ENCODE measurements at regions not wholly inside any gene's neighbourhood (a gene's known extent, or its start where the extent isn't known, plus 50 kb on each side); places are given as distances from the start of the nearest gene placed in this dataset.

DNA sequence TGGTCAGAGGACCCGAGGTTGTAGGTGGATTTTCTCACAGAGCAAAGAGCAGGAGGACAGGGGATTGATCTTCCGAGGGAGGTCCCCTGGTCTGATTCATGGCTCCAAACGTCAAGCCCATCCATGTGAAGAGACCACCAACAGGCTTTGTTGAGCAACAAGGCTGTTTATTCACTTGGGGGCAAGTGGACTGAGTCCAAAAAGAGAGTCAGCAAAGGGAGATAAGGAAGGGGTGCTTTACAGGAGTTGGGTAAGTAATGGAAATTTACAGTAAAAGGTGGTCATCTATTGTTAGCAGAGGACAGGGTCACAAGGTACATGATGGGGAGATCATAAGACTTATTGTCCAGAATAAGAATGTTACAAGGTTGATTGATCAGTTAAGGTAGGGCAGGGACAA, 2285.8 kb downstream of the TP53TG3F start:
- POLR2A ChIA-PET: no interaction called here
- no peak overlapping the region for H3K4me3 Mint-ChIP-seq

DNA sequence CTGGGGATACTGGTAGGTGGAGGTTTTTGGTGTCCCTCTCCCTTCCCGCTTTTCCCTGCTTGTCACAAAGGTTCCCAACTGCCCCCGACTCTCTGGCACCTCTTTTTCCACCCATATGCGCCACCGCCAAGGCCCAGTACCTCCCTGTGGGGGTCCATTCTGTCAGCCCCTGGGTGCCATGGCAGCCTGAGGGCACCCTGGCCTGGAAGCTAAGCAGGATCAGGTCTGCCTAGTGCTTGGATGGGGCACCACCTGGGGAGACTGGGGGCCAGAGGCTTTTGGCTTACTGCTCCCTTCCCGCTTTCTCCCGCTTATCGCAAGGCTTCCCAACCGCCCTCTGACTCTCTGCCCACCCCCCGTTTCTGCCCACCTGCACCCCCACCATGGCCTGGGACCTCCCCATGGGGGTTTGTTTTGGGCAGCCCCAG, 2286.4 kb downstream of the TP53TG3F start:
- Mint-ChIP-seq H3K27me3 (ENCODE audit: low read depth) (peaks cover 22% of the 10 kb centered on the region), H3K27ac (no peak overlapping the region), H3K9me3 (peaks cover 53% of the 10 kb centered on the region), H3K4me1 (no peaks in the 10 kb centered on the region), H3K4me3 (no peak overlapping the region), H3K36me3 (peaks cover 56% of the 10 kb centered on the region)
- ChIA-PET CTCF (no interaction called here), POLR2A (no interaction called here)
- DNase-seq (ENCODE audit: low spot score) (no peak), ATAC-seq (no peak)
- no peak for TF ChIP-seq NFATC4 (CRISPR knock-in tag; IDR thresholded peaks at IDR 0.05)
- TF ChIP-seq, protein P1, sequence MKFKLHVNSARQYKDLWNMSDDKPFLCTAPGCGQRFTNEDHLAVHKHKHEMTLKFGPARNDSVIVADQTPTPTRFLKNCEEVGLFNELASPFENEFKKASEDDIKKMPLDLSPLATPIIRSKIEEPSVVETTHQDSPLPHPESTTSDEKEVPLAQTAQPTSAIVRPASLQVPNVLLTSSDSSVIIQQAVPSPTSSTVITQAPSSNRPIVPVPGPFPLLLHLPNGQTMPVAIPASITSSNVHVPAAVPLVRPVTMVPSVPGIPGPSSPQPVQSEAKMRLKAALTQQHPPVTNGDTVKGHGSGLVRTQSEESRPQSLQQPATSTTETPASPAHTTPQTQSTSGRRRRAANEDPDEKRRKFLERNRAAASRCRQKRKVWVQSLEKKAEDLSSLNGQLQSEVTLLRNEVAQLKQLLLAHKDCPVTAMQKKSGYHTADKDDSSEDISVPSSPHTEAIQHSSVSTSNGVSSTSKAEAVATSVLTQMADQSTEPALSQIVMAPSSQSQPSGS (CRISPR knock-in tag; IDR thresholded peaks at IDR 0.05; ENCODE audit: borderline replicate concordance, low read depth): no peak

More for the DNA sequence above, 2285.8 kb downstream of the TP53TG3F start:
- Mint-ChIP-seq H3K27me3 (ENCODE audit: low read depth) (peaks cover 25% of the 10 kb centered on the region), H3K4me1 (no peaks in the 10 kb centered on the region), H3K36me3 (peaks cover 62% of the 10 kb centered on the region), H3K27ac (no peak overlapping the region), H3K9me3 (peaks cover 60% of the 10 kb centered on the region)
- ATAC-seq (no peak), DNase-seq (ENCODE audit: low spot score) (no peak)
- TF ChIP-seq ZBTB21 (CRISPR knock-in tag; IDR thresholded peaks at IDR 0.05; ENCODE audit: borderline replicate concordance) (no peak), HMGA2 (CRISPR knock-in tag; IDR thresholded peaks at IDR 0.05) (no peak), FOXP1 (CRISPR knock-in tag; IDR thresholded peaks at IDR 0.05; ENCODE audit: borderline replicate concordance) (no peak)
- TF ChIP-seq, protein P2, sequence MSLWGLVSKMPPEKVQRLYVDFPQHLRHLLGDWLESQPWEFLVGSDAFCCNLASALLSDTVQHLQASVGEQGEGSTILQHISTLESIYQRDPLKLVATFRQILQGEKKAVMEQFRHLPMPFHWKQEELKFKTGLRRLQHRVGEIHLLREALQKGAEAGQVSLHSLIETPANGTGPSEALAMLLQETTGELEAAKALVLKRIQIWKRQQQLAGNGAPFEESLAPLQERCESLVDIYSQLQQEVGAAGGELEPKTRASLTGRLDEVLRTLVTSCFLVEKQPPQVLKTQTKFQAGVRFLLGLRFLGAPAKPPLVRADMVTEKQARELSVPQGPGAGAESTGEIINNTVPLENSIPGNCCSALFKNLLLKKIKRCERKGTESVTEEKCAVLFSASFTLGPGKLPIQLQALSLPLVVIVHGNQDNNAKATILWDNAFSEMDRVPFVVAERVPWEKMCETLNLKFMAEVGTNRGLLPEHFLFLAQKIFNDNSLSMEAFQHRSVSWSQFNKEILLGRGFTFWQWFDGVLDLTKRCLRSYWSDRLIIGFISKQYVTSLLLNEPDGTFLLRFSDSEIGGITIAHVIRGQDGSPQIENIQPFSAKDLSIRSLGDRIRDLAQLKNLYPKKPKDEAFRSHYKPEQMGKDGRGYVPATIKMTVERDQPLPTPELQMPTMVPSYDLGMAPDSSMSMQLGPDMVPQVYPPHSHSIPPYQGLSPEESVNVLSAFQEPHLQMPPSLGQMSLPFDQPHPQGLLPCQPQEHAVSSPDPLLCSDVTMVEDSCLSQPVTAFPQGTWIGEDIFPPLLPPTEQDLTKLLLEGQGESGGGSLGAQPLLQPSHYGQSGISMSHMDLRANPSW (CRISPR knock-in tag; conservative IDR thresholded peaks at IDR 0.05; ENCODE audit: low read depth): no peak
- TF ChIP-seq, protein P3, sequence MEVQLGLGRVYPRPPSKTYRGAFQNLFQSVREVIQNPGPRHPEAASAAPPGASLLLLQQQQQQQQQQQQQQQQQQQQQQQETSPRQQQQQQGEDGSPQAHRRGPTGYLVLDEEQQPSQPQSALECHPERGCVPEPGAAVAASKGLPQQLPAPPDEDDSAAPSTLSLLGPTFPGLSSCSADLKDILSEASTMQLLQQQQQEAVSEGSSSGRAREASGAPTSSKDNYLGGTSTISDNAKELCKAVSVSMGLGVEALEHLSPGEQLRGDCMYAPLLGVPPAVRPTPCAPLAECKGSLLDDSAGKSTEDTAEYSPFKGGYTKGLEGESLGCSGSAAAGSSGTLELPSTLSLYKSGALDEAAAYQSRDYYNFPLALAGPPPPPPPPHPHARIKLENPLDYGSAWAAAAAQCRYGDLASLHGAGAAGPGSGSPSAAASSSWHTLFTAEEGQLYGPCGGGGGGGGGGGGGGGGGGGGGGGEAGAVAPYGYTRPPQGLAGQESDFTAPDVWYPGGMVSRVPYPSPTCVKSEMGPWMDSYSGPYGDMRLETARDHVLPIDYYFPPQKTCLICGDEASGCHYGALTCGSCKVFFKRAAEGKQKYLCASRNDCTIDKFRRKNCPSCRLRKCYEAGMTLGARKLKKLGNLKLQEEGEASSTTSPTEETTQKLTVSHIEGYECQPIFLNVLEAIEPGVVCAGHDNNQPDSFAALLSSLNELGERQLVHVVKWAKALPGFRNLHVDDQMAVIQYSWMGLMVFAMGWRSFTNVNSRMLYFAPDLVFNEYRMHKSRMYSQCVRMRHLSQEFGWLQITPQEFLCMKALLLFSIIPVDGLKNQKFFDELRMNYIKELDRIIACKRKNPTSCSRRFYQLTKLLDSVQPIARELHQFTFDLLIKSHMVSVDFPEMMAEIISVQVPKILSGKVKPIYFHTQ (CRISPR knock-in tag; IDR thresholded peaks at IDR 0.05): no peak
- TF ChIP-seq, protein P4, sequence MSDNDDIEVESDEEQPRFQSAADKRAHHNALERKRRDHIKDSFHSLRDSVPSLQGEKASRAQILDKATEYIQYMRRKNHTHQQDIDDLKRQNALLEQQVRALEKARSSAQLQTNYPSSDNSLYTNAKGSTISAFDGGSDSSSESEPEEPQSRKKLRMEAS (CRISPR knock-in tag; IDR thresholded peaks at IDR 0.05): no peak
- TF ChIP-seq, protein P5, sequence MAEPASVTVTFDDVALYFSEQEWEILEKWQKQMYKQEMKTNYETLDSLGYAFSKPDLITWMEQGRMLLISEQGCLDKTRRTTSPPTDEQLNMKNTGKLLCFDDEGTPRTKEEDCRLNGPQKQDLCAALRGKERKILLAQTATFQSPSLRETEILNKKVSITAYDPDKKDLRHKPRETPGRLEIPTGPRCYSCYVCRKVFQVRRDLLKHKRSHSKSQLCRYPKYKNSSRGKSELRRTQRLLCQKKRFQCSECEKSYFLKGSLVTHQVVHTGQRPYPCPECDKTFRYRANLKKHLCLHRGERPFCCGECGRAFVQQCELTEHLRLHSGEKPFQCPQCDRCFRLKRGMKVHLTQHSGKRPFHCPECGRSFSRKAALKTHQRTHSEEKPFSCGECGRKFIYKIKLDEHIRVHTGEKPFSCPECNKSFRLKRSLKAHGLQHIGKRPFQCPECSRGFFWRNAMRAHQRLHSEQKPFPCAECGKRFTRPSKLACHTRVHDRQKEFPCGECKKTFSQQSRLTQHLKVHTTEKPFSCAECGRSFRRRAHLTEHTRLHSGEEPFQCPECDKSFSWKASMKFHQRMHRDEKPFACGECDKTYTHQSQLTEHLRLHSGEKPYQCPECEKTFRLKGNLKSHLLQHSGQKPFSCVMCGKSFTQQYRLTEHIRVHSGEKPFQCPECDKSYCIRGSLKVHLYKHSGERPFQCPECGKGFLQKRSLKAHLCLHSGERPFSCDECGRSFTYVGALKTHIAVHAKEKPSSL (CRISPR knock-in tag; conservative IDR thresholded peaks at IDR 0.05): no peak
- CTCF ChIA-PET: no interaction called here

DNA sequence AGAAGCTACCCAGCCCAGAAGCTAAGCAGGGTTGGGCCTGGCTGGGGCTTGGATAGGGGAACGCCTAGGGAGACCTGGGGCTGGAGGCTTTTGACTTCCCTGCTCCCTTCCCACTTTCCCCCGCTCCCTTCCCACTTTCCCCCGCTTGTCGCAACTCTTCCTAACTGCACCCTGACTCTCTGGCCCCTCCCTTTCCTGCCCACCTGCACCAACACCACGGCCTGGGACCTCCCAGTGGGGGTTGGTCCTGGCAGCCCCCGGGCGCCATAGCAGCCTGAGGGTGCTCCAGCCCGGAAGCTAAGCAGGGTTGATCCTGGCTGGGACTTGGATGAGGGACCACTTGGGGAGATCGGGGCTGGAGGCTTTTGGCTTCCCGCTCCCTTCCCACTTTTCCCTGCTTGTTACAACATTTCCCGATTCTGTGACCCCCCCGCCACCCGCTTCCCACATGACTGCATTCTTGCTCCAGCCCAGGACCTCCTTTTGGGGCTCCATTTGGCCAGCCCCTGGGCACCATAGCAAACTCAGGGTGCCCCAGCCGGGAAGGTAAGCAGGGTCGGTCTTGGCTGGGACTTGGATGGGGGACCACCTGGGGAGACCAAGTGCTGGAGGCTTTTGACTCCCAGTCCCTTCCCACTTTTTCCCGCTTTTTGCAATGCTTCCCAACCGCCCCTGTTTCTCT, 2287.0 kb downstream of the TP53TG3F start:
- Mint-ChIP-seq H3K4me3 (no peak overlapping the region), H3K9me3 (peaks cover 47% of the 10 kb centered on the region), H3K36me3 (peaks cover 50% of the 10 kb centered on the region), H3K4me1 (no peaks in the 10 kb centered on the region), H3K27me3 (ENCODE audit: low read depth) (peaks cover 21% of the 10 kb centered on the region), H3K27ac (no peak overlapping the region)
- DNase-seq (ENCODE audit: low spot score) (no peak), ATAC-seq (no peak)
- ChIA-PET POLR2A (no interaction called here), CTCF (no interaction called here)
- TF ChIP-seq TCF7 (CRISPR knock-in tag; IDR thresholded peaks at IDR 0.05; ENCODE audit: low read depth) (no peak), FOXK1 (CRISPR knock-in tag; IDR thresholded peaks at IDR 0.05) (no peak), ATF1 (CRISPR knock-in tag; IDR thresholded peaks at IDR 0.05) (no peak), JUN (CRISPR knock-in tag; IDR thresholded peaks at IDR 0.05) (no peak), GTF2I (CRISPR knock-in tag; conservative IDR thresholded peaks at IDR 0.05) (no peak)

Measured in WTC11 (cell line).